BLaER1 treated with 17β-estradiol and CSF1 and Interleukin-3, amounts not matched to agents 10 nM and 100 nM (cell line): ENCODE measurements at regions not wholly inside any gene's neighbourhood (a gene's known extent, or its start where the extent isn't known, plus 50 kb on each side); places are given as distances from the start of the nearest gene placed in this dataset.
A peak's percentile ranks its signal among the peaks of the same experiment; 100 is the strongest.

Experiments used
- H3K27ac ChIP-seq, 11 experiments: shearing (Covaris generic); formaldehyde crosslinking; 2 replicates each; pipeline ENCODE4 v1.8.1; 2022
- H3K27me3 ChIP-seq, 11 experiments: shearing (Covaris generic); formaldehyde crosslinking; 2 replicates each; pipeline ENCODE4 v1.8.1; 2022
- H3K36me3 ChIP-seq, 11 experiments: shearing (Covaris generic); formaldehyde crosslinking; 2 replicates each; pipeline ENCODE4 v1.8.1; 2022
- H3K4me1 ChIP-seq, 10 experiments: shearing (Covaris generic); formaldehyde crosslinking; 2 replicates each; pipeline ENCODE4 v1.8.1; 2022
- H3K4me2 ChIP-seq, 11 experiments: shearing (Covaris generic); formaldehyde crosslinking; 2 replicates each; pipeline ENCODE4 v1.8.1; 2022
- H3K4me3 ChIP-seq, 10 experiments: shearing (Covaris generic); formaldehyde crosslinking; 2 replicates each; pipeline ENCODE4 v1.8.1; 2022
- H3K9ac ChIP-seq, 11 experiments: shearing (Covaris generic); formaldehyde crosslinking; 2 replicates each; pipeline ENCODE4 v1.8.1; 2022
- H3K9me3 ChIP-seq, 11 experiments: shearing (Covaris generic); formaldehyde crosslinking; replicated peaks in 1 of 11; 2 replicates each; pipeline ENCODE4 v1.8.1; 2022
- H4K20me1 ChIP-seq, 11 experiments: shearing (Covaris generic); formaldehyde crosslinking; 2 replicates each; pipeline ENCODE4 v1.8.1; 2022
- Cebpa-rat ChIP-seq, 11 experiments: shearing (Covaris generic); IDR thresholded peaks; 2 replicates each; pipeline ENCODE4 v1.8.1; 2022

- H3K27ac ChIP-seq: no peak overlapping the region
- H4K20me1 ChIP-seq: no peaks in the 10 kb centered on the region
- H3K27me3 ChIP-seq: no peaks in the 10 kb centered on the region
- H3K9me3 ChIP-seq: no peaks in the 10 kb centered on the region; a peak in 2 of 22 replicates
- no peaks in the 10 kb centered on the region for H3K36me3 ChIP-seq
- H3K4me2 ChIP-seq: peak overlapping the region in 1 of 11 experiments; percentile 34; a peak in 1 of 22 replicates
- H3K4me3 ChIP-seq: no peak overlapping the region
- no peak for TF ChIP-seq Cebpa-rat (IDR thresholded peaks at IDR 0.05)
- no peak overlapping the region for H3K9ac ChIP-seq
- H3K4me1 ChIP-seq: peaks cover 0 to 29% (median 0%) of the 10 kb centered on the region in 10 experiments; a peak in 6 of 20 replicates
Measured at GRCh38 chr10:62577076-62577475, 202.9 kb downstream of the ZNF365 start.

GRCh38 chr10:62577666-62578291 lies 203.6 kb downstream of the ZNF365 start:
- H3K36me3 ChIP-seq: no peaks in the 10 kb centered on the region
- H3K4me2 ChIP-seq: peak overlapping the region in 2 of 11 experiments; percentile 10 to 34; a peak in 3 of 22 replicates
- H3K9ac ChIP-seq: no peak overlapping the region
- H3K4me1 ChIP-seq: peaks cover 0 to 36% (median 0%) of the 10 kb centered on the region in 10 experiments; a peak in 7 of 20 replicates
- H3K4me3 ChIP-seq: no peak overlapping the region
- H3K27ac ChIP-seq: no peak overlapping the region
- no peaks in the 10 kb centered on the region; a peak in 3 of 22 replicates for H3K9me3 ChIP-seq
- no peaks in the 10 kb centered on the region for H4K20me1 ChIP-seq
- no peak for TF ChIP-seq Cebpa-rat (IDR thresholded peaks at IDR 0.05)
- no peaks in the 10 kb centered on the region for H3K27me3 ChIP-seq

- no peaks in the 10 kb centered on the region for H4K20me1 ChIP-seq
- no peak for TF ChIP-seq Cebpa-rat (IDR thresholded peaks at IDR 0.05)
- H3K27me3 ChIP-seq: no peaks in the 10 kb centered on the region
- no peak overlapping the region for H3K4me3 ChIP-seq
- peaks cover 0 to 41% (median 0%) of the 10 kb centered on the region in 10 experiments; a peak in 7 of 20 replicates for H3K4me1 ChIP-seq
- H3K27ac ChIP-seq: no peak overlapping the region
- no peaks in the 10 kb centered on the region; a peak in 3 of 22 replicates for H3K9me3 ChIP-seq
- no peak overlapping the region for H3K4me2 ChIP-seq
- H3K9ac ChIP-seq: no peak overlapping the region
- H3K36me3 ChIP-seq: no peaks in the 10 kb centered on the region
Measured at GRCh38 chr10:62578301-62578700, 204.1 kb downstream of the ZNF365 start.

GRCh38 chr10:62578916-62579315 lies 204.7 kb downstream of the ZNF365 start:
- H3K9me3 ChIP-seq: no peaks in the 10 kb centered on the region; a peak in 3 of 22 replicates
- no peaks in the 10 kb centered on the region for H4K20me1 ChIP-seq
- H3K27me3 ChIP-seq: no peaks in the 10 kb centered on the region
- TF ChIP-seq Cebpa-rat (IDR thresholded peaks at IDR 0.05): no peak
- no peak overlapping the region for H3K4me2 ChIP-seq
- H3K9ac ChIP-seq: no peak overlapping the region
- no peak overlapping the region for H3K4me3 ChIP-seq
- peaks cover 0 to 47% (median 0%) of the 10 kb centered on the region in 10 experiments; a peak in 7 of 20 replicates for H3K4me1 ChIP-seq
- no peak overlapping the region for H3K27ac ChIP-seq
- H3K36me3 ChIP-seq: no peaks in the 10 kb centered on the region

GRCh38 chr10:62580396-62580795 lies 206.2 kb downstream of the ZNF365 start:
- Histone ChIP-seq H3K4me1 (peaks cover 0 to 62% (median 0%) of the 10 kb centered on the region in 10 experiments; a peak in 7 of 20 replicates), H3K27me3 (no peaks in the 10 kb centered on the region), H3K4me2 (peak overlapping the region in 2 of 11 experiments; percentile 70 to 88; a peak in 3 of 22 replicates), H3K27ac (no peak overlapping the region), H3K9ac (no peak overlapping the region), H3K36me3 (no peaks in the 10 kb centered on the region), H3K9me3 (no peaks in the 10 kb centered on the region; a peak in 3 of 22 replicates), H4K20me1 (no peaks in the 10 kb centered on the region), H3K4me3 (no peak overlapping the region)
- TF ChIP-seq Cebpa-rat (IDR thresholded peaks at IDR 0.05): no peak

GRCh38 chr10:62581351-62581750 lies 207.2 kb downstream of the ZNF365 start:
- no peaks in the 10 kb centered on the region; a peak in 3 of 22 replicates for H3K9me3 ChIP-seq
- H3K4me2 ChIP-seq: peak overlapping the region in 3 of 11 experiments; percentile 64 to 88 (median 70); a peak in 6 of 22 replicates
- no peak overlapping the region for H3K4me3 ChIP-seq
- H4K20me1 ChIP-seq: no peaks in the 10 kb centered on the region
- TF ChIP-seq Cebpa-rat (IDR thresholded peaks at IDR 0.05): no peak
- H3K9ac ChIP-seq: no peak overlapping the region
- no peaks in the 10 kb centered on the region for H3K36me3 ChIP-seq
- peaks cover 0 to 62% (median 0%) of the 10 kb centered on the region in 10 experiments; a peak in 7 of 20 replicates for H3K4me1 ChIP-seq
- H3K27ac ChIP-seq: peak overlapping the region in 2 of 11 experiments; percentile 41 to 43; a peak in 3 of 22 replicates
- H3K27me3 ChIP-seq: no peaks in the 10 kb centered on the region

GRCh38 chr10:62582101-62582705 lies 208.0 kb downstream of the ZNF365 start:
- Histone ChIP-seq H3K4me3 (no peak overlapping the region; a peak in 1 of 20 replicates), H4K20me1 (no peaks in the 10 kb centered on the region), H3K4me1 (peaks cover 0 to 62% (median 0%) of the 10 kb centered on the region in 10 experiments; a peak in 7 of 20 replicates), H3K36me3 (no peaks in the 10 kb centered on the region), H3K9ac (no peak overlapping the region; a peak in 1 of 22 replicates), H3K9me3 (peaks cover 0 to 2% (median 0%) of the 10 kb centered on the region in 11 experiments; a peak in 5 of 22 replicates), H3K27me3 (no peaks in the 10 kb centered on the region), H3K4me2 (peak overlapping the region in 4 of 11 experiments; percentile 32 to 88 (median 67); a peak in 7 of 22 replicates), H3K27ac (peak overlapping the region in 3 of 11 experiments; percentile 44 to 63 (median 51); a peak in 5 of 22 replicates)
- no peak for TF ChIP-seq Cebpa-rat (IDR thresholded peaks at IDR 0.05)

GRCh38 chr10:62582804-62583208 lies 208.6 kb downstream of the ZNF365 start:
- Histone ChIP-seq H3K4me2 (peak overlapping the region in 5 of 11 experiments; percentile 3 to 88 (median 64); a peak in 8 of 22 replicates), H3K27me3 (no peaks in the 10 kb centered on the region), H3K9ac (peak overlapping the region in 1 of 11 experiments; percentile 18; a peak in 2 of 22 replicates), H3K4me1 (peaks cover 0 to 56% (median 0%) of the 10 kb centered on the region in 10 experiments; a peak in 7 of 20 replicates), H3K27ac (peak overlapping the region in 3 of 11 experiments; percentile 44 to 63 (median 51); a peak in 6 of 22 replicates), H3K4me3 (no peak overlapping the region; a peak in 1 of 20 replicates), H3K9me3 (peaks cover 0 to 8% (median under 1%) of the 10 kb centered on the region in 11 experiments; a peak in 11 of 22 replicates), H4K20me1 (no peaks in the 10 kb centered on the region), H3K36me3 (no peaks in the 10 kb centered on the region)
- TF ChIP-seq Cebpa-rat (IDR thresholded peaks at IDR 0.05): no peak
